H1 (cell line): ENCODE measurements at regions not wholly inside any gene's neighbourhood (a gene's known extent, or its start where the extent isn't known, plus 50 kb on each side); places are given as distances from the start of the nearest gene placed in this dataset.

Source experiments
- BRCA1 ChIP-seq: IDR thresholded peaks from 2 replicates; pipeline ENCODE4 v1.6.1; 2012; ENCODE audit warnings: low read depth, low read length, improper control_type of control experiment
- CBX5 ChIP-seq: fragments of 300-800, 300-1000 bp; sonication (generic); IDR thresholded peaks from 2 replicates; pipeline ENCODE4 v1.7.1; 2016; ENCODE audit warnings: antibody characterized with exemption, low read length, low read depth
- CEBPB ChIP-seq: IDR thresholded peaks from 2 replicates; pipeline ENCODE4 v1.6.1; 2012; ENCODE audit warnings: low read depth, low read length
- CTCF ChIP-seq, 3 experiments: IDR thresholded peaks; 1 replicate in 2 of 3; 2 replicates in 1 of 3; pipeline versions ENCODE4 v1.5.1 to v1.6.1; 2011; ENCODE audit warnings: low read length in 3 of 3, mild to moderate bottlenecking in 3 of 3, inconsistent platforms in 2 of 3, low read depth in 1 of 3, moderate library complexity in 1 of 3; ENCODE audit not compliant: insufficient read depth in 1 of 3; ENCODE audit errors: control extremely low read depth in 1 of 3
- JUN ChIP-seq: IDR thresholded peaks from 2 replicates; pipeline ENCODE4 v1.6.1; 2011; ENCODE audit warnings: low read depth, mild to moderate bottlenecking, improper control_type of control experiment, low read length
- POLR2A ChIP-seq, 2 experiments: IDR thresholded peaks; 1 replicate in 1 of 2; 2 replicates in 1 of 2; pipeline ENCODE4 v1.6.1; 2011; ENCODE audit warnings: low read depth in 2 of 2, low read length in 2 of 2, mild to moderate bottlenecking in 2 of 2; ENCODE audit errors: control extremely low read depth in 1 of 2
- POLR2AphosphoS5 ChIP-seq: IDR thresholded peaks from 2 replicates; pipeline ENCODE4 v1.6.1; 2011; ENCODE audit warnings: low read depth, low read length
- SIN3A ChIP-seq, 2 experiments: IDR thresholded peaks in 1 of 2; conservative IDR thresholded peaks in 1 of 2; 2 replicates each; pipeline ENCODE4 v1.6.1; 2011 to 2012; ENCODE audit warnings: low read length in 2 of 2, improper control_type of control experiment in 1 of 2, low read depth in 1 of 2, mild to moderate bottlenecking in 1 of 2
- TAF1 ChIP-seq: IDR thresholded peaks from 2 replicates; pipeline ENCODE4 v1.6.1; 2011; ENCODE audit warnings: mild to moderate bottlenecking, low read depth, low read length
- TEAD4 ChIP-seq: IDR thresholded peaks from 2 replicates; pipeline ENCODE4 v1.6.1; 2012; ENCODE audit warnings: low read depth, low read length, inconsistent platforms, mixed read lengths
- YY1 ChIP-seq: IDR thresholded peaks from 2 replicates; pipeline ENCODE4 v1.6.1; 2011; ENCODE audit warnings: low read depth, mild to moderate bottlenecking, low read length
- TF ChIP-seq, protein P1 (sequence below): IDR thresholded peaks from 2 replicates; pipeline ENCODE4 v1.6.1; 2011; ENCODE audit warnings: low read depth, mild to moderate bottlenecking, low read length; ENCODE audit not compliant: insufficient read depth
- TF ChIP-seq, protein P2 (sequence below): IDR thresholded peaks from 2 replicates; pipeline ENCODE4 v1.6.1; 2011; ENCODE audit warnings: low read length, improper control_type of control experiment

DNA sequence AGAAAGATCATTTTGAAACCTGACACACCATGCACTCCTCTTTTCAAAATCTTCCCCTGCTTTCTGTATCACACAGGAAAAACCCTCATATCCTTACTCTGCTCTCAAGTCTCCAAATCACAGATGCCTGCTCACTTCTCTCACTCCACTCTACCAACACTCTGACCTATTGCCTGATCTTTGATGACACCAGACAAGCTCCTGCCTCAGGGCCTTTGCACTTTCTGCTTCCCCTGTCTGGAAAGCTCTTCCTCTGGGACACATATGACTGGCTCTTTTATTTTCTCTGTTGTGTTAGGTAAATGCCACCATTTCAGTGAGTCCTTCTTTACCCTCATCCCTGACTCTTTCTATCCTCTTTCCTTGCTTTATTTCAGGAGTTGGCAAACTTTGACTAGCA lies 1300.7 kb upstream of the ZEB2 start:
- TF ChIP-seq, protein P1, sequence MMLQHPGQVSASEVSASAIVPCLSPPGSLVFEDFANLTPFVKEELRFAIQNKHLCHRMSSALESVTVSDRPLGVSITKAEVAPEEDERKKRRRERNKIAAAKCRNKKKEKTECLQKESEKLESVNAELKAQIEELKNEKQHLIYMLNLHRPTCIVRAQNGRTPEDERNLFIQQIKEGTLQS: no peak
- TF ChIP-seq POLR2AphosphoS5 (no peak), CEBPB (no peak), CTCF (IDR thresholded peaks at IDR 0.05; ENCODE audit: control extremely low read depth in 1 of 3, insufficient read depth in 1 of 3, low read depth in 1 of 3, low read length in 3 of 3) (no peak), JUN (no peak), TAF1 (no peak), YY1 (no peak), SIN3A (conservative IDR thresholded peaks at IDR 0.05 in 1 of 2, IDR thresholded peaks at IDR 0.05 in 1 of 2; ENCODE audit: low read depth in 1 of 2, low read length in 2 of 2) (no peak), CBX5 (no peak), POLR2A (IDR thresholded peaks at IDR 0.05; ENCODE audit: control extremely low read depth in 1 of 2, low read depth in 2 of 2, low read length in 2 of 2) (no peak), BRCA1 (no peak), TEAD4 (no peak)
- TF ChIP-seq, protein P2, sequence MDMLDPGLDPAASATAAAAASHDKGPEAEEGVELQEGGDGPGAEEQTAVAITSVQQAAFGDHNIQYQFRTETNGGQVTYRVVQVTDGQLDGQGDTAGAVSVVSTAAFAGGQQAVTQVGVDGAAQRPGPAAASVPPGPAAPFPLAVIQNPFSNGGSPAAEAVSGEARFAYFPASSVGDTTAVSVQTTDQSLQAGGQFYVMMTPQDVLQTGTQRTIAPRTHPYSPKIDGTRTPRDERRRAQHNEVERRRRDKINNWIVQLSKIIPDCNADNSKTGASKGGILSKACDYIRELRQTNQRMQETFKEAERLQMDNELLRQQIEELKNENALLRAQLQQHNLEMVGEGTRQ: no peak
